HG02798 (cell line): ENCODE measurements at regions not wholly inside any gene's neighbourhood (a gene's known extent, or its start where the extent isn't known, plus 50 kb on each side); places are given as distances from the start of the nearest gene placed in this dataset.

Experiments used
- ATAC-seq: cut with Tn5 transposase; IDR thresholded peaks from one replicate; pipeline ENCODE4 v1.9.1; 2021; ENCODE audit warnings: mild to moderate bottlenecking; ENCODE audit not compliant: unreplicated experiment, poor library complexity

- ATAC-seq, result no peak
These were observed 558.6 kb upstream of the ADGRL2 start for GRCh38 chr1:81242103-81242502.

GRCh38 chr1:81238129-81238528, 562.6 kb upstream of the ADGRL2 start:
- ATAC-seq, result peak; percentile 9

- ATAC-seq, result peak; percentile 59
These were observed 563.2 kb upstream of the ADGRL2 start for GRCh38 chr1:81237473-81238089.

GRCh38 chr1:81234237-81234636, 566.5 kb upstream of the ADGRL2 start:
- ATAC-seq, result no peak

- ATAC-seq, result no peak
These were observed 567.1 kb upstream of the ADGRL2 start for GRCh38 chr1:81233591-81233990.

- no peak for ATAC-seq
These were observed 568.3 kb upstream of the ADGRL2 start for GRCh38 chr1:81232420-81232819.

- no peak for ATAC-seq
These were observed 569.0 kb upstream of the ADGRL2 start for GRCh38 chr1:81231729-81232038.

GRCh38 chr1:81230983-81231728, 569.6 kb upstream of the ADGRL2 start:
- no peak for ATAC-seq

GRCh38 chr1:81228926-81229325, 571.8 kb upstream of the ADGRL2 start:
- ATAC-seq, result no peak

- ATAC-seq, result peak; percentile 48
These were observed 574.2 kb upstream of the ADGRL2 start for GRCh38 chr1:81226603-81226928.

- ATAC-seq, result peak; percentile 82
These were observed 574.7 kb upstream of the ADGRL2 start for GRCh38 chr1:81225789-81226602.

- no peak for ATAC-seq
These were observed 576.5 kb upstream of the ADGRL2 start for GRCh38 chr1:81224222-81224621.

GRCh38 chr1:81221564-81221963, 579.2 kb upstream of the ADGRL2 start:
- ATAC-seq, result no peak

GRCh38 chr1:81220614-81221071, 580.1 kb upstream of the ADGRL2 start:
- ATAC-seq, result no peak

- no peak for ATAC-seq
These were observed 583.7 kb upstream of the ADGRL2 start for GRCh38 chr1:81217058-81217457.

- no peak for ATAC-seq
These were observed 587.5 kb upstream of the ADGRL2 start for GRCh38 chr1:81213279-81213678.

- ATAC-seq, result no peak
These were observed 591.3 kb upstream of the ADGRL2 start for GRCh38 chr1:81209461-81209860.

- no peak for ATAC-seq
These were observed 592.3 kb upstream of the ADGRL2 start for GRCh38 chr1:81208441-81208840.

GRCh38 chr1:81205956-81206355, 594.8 kb upstream of the ADGRL2 start:
- ATAC-seq, result no peak

GRCh38 chr1:81201779-81202178, 599.0 kb upstream of the ADGRL2 start:
- no peak for ATAC-seq

GRCh38 chr1:81197591-81197990, 603.1 kb upstream of the ADGRL2 start:
- ATAC-seq, result no peak
